ENCODE measurements at regions not wholly inside any gene's neighbourhood (a gene's known extent, or its start where the extent isn't known, plus 50 kb on each side); places are given as distances from the start of the nearest gene placed in this dataset.

GRCh38 chr4:137635108-137635507 lies 102.8 kb upstream of the PCDH18 start:
- no peak for ATAC-seq
- 0 out of 2 replicates have a peak, but pooled peaks cover 7% of the 10 kb centered on the region for H3K4me1 ChIP-seq (ENCODE audit: insufficient read depth)
- H3K4me3 ChIP-seq = no peak overlapping the region
- H3K36me3 ChIP-seq (ENCODE audit: insufficient read depth) = no peaks in the 10 kb centered on the region
- no peaks in the 10 kb centered on the region for H3F3A ChIP-seq (replicated peaks; ENCODE audit: low read depth)
- Mint-ChIP-seq H3K36me3 (ENCODE audit: low read depth) (no peaks in the 10 kb centered on the region), H3K27me3 (ENCODE audit: insufficient read depth, low read depth, poor library complexity) (peaks cover 2% of the 10 kb centered on the region), H3K9me3 (no peaks in the 10 kb centered on the region; the same call in 2 of the 3 replicates), H3K27ac (0 out of 2 replicates have a peak overlapping the region, but pooled peaks have one; percentile 8), H3K4me1 (peaks cover 8% of the 10 kb centered on the region; the same call in 2 of the 3 replicates), H3K4me3 (no peak overlapping the region)
- no peak overlapping the region for H3K27ac ChIP-seq (ENCODE audit: low read depth)
- DNase-seq (ENCODE audit: low spot score) = no peak
- H3K79me2 ChIP-seq (replicated peaks; ENCODE audit: insufficient read depth) = no peaks in the 10 kb centered on the region
- no peaks in the 10 kb centered on the region for H4K20me1 ChIP-seq (replicated peaks; ENCODE audit: insufficient read depth)
- TF ChIP-seq EZH2phosphoT487 (IDR thresholded peaks at IDR 0.05; ENCODE audit: unreplicated experiment) (no peak), ZNF462 (CRISPR knock-in tag; IDR thresholded peaks at IDR 0.05) (no peak), REST (IDR thresholded peaks at IDR 0.05; ENCODE audit: unreplicated experiment) (no peak), JUNB (IDR thresholded peaks at IDR 0.05; ENCODE audit: unreplicated experiment) (no peak), CREB1 (CRISPR knock-in tag; IDR thresholded peaks at IDR 0.05; ENCODE audit: low read depth) (no peak), NANOG (IDR thresholded peaks at IDR 0.05; ENCODE audit: borderline replicate concordance) (no peak), ETS1 (IDR thresholded peaks at IDR 0.05) (no peak), ZNF331 (CRISPR knock-in tag; IDR thresholded peaks at IDR 0.05; ENCODE audit: low read depth) (no peak), ZNF114 (CRISPR knock-in tag; IDR thresholded peaks at IDR 0.05) (no peak), POLR2AphosphoS5 (IDR thresholded peaks at IDR 0.05; ENCODE audit: low read depth) (no peak), CTCF (conservative IDR thresholded peaks at IDR 0.05; ENCODE audit: low read depth in 2 of 2) (no peak)
- H3K9me2 ChIP-seq (ENCODE audit: insufficient read depth) = no peaks in the 10 kb centered on the region
- H3K27me3 ChIP-seq (ENCODE audit: insufficient read depth) = no peaks in the 10 kb centered on the region
- H3K4me2 ChIP-seq = no peak overlapping the region
- H2AFZ ChIP-seq = no peak overlapping the region
